ENCODE measurements at regions not wholly inside any gene's neighbourhood (a gene's known extent, or its start where the extent isn't known, plus 50 kb on each side); places are given as distances from the start of the nearest gene placed in this dataset.

- Mint-ChIP-seq H3K4me1 (no peaks in the 10 kb centered on the region), H3K27me3 (ENCODE audit: insufficient read depth, low read depth, poor library complexity) (peaks cover 4% of the 10 kb centered on the region), H3K36me3 (ENCODE audit: low read depth) (peaks cover 14% of the 10 kb centered on the region), H3K4me3 (no peak overlapping the region), H3K9me3 (peaks cover 47% of the 10 kb centered on the region), H3K27ac (no peak overlapping the region)
- Histone ChIP-seq H3K4me3 (no peak overlapping the region), H3K4me1 (ENCODE audit: insufficient read depth) (no peaks in the 10 kb centered on the region), H4K20me1 (replicated peaks; ENCODE audit: insufficient read depth) (no peaks in the 10 kb centered on the region), H3F3A (replicated peaks; ENCODE audit: low read depth) (no peaks in the 10 kb centered on the region), H3K79me2 (replicated peaks; ENCODE audit: insufficient read depth) (no peaks in the 10 kb centered on the region), H3K9me2 (ENCODE audit: insufficient read depth) (no peaks in the 10 kb centered on the region), H3K27ac (ENCODE audit: low read depth) (no peak overlapping the region), H2AFZ (no peak overlapping the region), H3K27me3 (ENCODE audit: insufficient read depth) (no peaks in the 10 kb centered on the region), H3K4me2 (no peak overlapping the region), H3K36me3 (ENCODE audit: insufficient read depth) (no peaks in the 10 kb centered on the region)
- no peak for TF ChIP-seq CTCF (conservative IDR thresholded peaks at IDR 0.05; ENCODE audit: low read depth in 2 of 2)
- TF ChIP-seq CREB1 (CRISPR knock-in tag; IDR thresholded peaks at IDR 0.05; ENCODE audit: low read depth), result no peak
- TF ChIP-seq JUNB (IDR thresholded peaks at IDR 0.05; ENCODE audit: unreplicated experiment), result no peak
- TF ChIP-seq EZH2 (IDR thresholded peaks at IDR 0.05; ENCODE audit: low read depth, unreplicated experiment), result no peak
- TF ChIP-seq EZH2phosphoT487 (IDR thresholded peaks at IDR 0.05; ENCODE audit: unreplicated experiment), result no peak
- no peak for TF ChIP-seq ETS1 (IDR thresholded peaks at IDR 0.05)
- TF ChIP-seq POLR2AphosphoS5 (IDR thresholded peaks at IDR 0.05; ENCODE audit: low read depth), result no peak
- no peak for TF ChIP-seq STAT1 (IDR thresholded peaks at IDR 0.05; ENCODE audit: unreplicated experiment)
- ATAC-seq (no peak), DNase-seq (ENCODE audit: low spot score) (no peak)
Observed at GRCh38 chr14:104521816-104522745, 57.5 kb upstream of the C14orf180 start.

GRCh38 chr14:104522926-104523545 lies 56.5 kb upstream of the C14orf180 start:
- Histone ChIP-seq H3K27me3 (ENCODE audit: insufficient read depth) (no peaks in the 10 kb centered on the region), H3K36me3 (ENCODE audit: insufficient read depth) (no peaks in the 10 kb centered on the region), H3K79me2 (replicated peaks; ENCODE audit: insufficient read depth) (no peaks in the 10 kb centered on the region), H3K4me1 (ENCODE audit: insufficient read depth) (no peaks in the 10 kb centered on the region), H3F3A (replicated peaks; ENCODE audit: low read depth) (no peaks in the 10 kb centered on the region), H3K4me3 (no peak overlapping the region), H3K9me2 (ENCODE audit: insufficient read depth) (no peaks in the 10 kb centered on the region), H4K20me1 (replicated peaks; ENCODE audit: insufficient read depth) (no peaks in the 10 kb centered on the region), H2AFZ (no peak overlapping the region), H3K4me2 (no peak overlapping the region), H3K27ac (ENCODE audit: low read depth) (no peak overlapping the region)
- DNase-seq (ENCODE audit: low spot score) (no peak), ATAC-seq (no peak)
- H3K4me1 Mint-ChIP-seq, result no peaks in the 10 kb centered on the region
- H3K4me3 Mint-ChIP-seq, result no peak overlapping the region
- H3K36me3 Mint-ChIP-seq (ENCODE audit: low read depth), result peaks cover 15% of the 10 kb centered on the region
- peaks cover 47% of the 10 kb centered on the region for H3K9me3 Mint-ChIP-seq
- no peak overlapping the region for H3K27ac Mint-ChIP-seq
- no peaks in the 10 kb centered on the region for H3K27me3 Mint-ChIP-seq (ENCODE audit: insufficient read depth, low read depth, poor library complexity)
- TF ChIP-seq ZNF462 (CRISPR knock-in tag; IDR thresholded peaks at IDR 0.05) (no peak), ETS1 (IDR thresholded peaks at IDR 0.05) (no peak)

Measured in GM23338 (cell line).